Stimulated activated CD4-positive, alpha-beta T cell treated with anti-CD3 and anti-CD28 coated beads, Interleukin-12 subunit alpha, Interleukin-12 subunit beta, amount 100 ng/mL, for 4 hours (primary cell): ENCODE measurements at regions not wholly inside any gene's neighbourhood (a gene's known extent, or its start where the extent isn't known, plus 50 kb on each side); places are given as distances from the start of the nearest gene placed in this dataset.

Experiments
- DNase-seq: peaks from one replicate; pipeline ENCODE4 v3.0.0-alpha.2; 2020

GRCh38 chr3:94269763-94270162 lies 206.9 kb downstream of the NSUN3 start:
- DNase-seq, result no peak

GRCh38 chr3:94272016-94272415 lies 209.2 kb downstream of the NSUN3 start:
- no peak for DNase-seq

DNA sequence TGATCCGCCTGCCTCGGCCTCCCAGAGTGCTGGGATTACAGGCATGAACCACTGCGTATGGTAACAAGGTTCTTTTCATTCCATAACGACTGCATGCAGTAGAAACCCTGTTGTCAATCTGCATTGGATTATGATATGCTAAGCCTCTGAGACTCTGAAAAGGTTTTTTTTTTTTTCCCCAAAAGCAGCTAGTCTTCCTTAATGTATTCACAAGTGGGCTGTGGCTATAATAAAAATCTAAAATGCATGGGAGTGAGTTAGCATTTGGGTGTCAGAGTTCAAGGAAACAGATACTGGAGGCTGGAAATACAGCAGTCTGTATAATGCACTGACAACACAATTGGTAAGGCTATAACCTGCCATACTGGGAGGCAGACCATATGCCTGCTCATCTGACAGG lies 218.1 kb downstream of the NSUN3 start:
- no peak for DNase-seq

- DNase-seq, result no peak
These were observed 223.0 kb downstream of the NSUN3 start for GRCh38 chr3:94285872-94286271.

GRCh38 chr3:94291686-94292085 lies 228.8 kb downstream of the NSUN3 start:
- DNase-seq, result no peak

GRCh38 chr3:94292151-94292550 lies 229.3 kb downstream of the NSUN3 start:
- DNase-seq, result no peak

- DNase-seq, result no peak
These were observed 230.9 kb downstream of the NSUN3 start for GRCh38 chr3:94293793-94294195.

GRCh38 chr3:94294806-94295205 lies 231.9 kb downstream of the NSUN3 start:
- DNase-seq, result no peak

DNA sequence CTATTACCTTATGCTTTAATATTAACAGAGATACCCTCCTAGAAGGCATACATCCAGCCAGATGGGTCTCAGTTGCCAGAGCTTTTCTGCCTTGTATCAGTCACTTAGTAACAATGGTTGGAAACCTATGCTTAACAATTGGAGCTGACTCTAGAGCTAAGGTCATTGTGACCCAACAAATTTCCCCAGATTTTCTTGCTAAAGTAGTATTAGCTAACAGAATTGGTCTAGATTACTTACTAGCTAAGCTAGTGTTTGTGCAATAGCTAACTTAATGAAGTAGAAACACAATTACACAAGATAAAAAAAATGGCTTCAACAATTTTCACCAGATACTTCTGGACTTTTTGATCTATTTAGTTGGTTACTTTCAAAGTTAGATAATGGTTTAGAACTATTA lies 236.9 kb downstream of the NSUN3 start:
- DNase-seq, result no peak

DNA sequence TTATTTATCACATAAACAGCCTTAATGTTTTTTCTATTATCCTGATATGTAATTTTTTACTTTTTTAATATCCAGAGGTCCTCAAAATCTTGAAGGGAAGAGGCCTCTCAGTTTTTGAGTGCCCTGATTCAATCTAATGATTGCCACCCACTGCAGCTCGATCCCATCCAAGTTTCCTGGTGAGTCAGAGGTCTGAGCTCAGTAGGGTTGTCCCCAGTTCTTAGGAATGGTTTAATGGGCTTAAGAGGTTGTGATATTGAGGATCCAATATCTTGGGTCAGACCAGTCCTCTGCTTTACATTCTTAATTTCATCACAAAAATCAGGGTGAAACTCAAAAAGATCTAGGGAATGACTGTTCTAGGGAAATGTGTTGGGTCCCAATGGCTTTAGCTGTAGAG lies 238.5 kb downstream of the NSUN3 start:
- no peak for DNase-seq

DNA sequence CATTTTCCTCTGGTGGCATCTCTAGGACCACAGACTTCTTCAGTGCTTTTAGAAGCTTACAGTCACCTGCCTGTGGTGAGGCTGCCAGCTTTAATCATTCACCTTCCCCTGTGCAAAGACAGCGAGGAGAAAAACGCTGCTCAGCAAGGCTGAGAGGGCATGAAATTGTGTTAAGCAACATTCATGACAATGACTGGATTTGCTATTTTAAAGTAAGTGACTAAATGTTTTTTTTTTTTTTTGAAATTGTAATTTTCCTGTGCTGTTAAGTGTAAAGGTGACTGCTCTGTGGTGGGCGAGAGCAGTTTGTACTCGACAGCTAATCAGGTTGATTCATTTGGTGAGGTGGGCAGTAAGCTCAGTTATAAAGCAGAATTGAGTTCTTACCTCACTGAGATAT lies 240.4 kb downstream of the NSUN3 start:
- no peak for DNase-seq

DNA sequence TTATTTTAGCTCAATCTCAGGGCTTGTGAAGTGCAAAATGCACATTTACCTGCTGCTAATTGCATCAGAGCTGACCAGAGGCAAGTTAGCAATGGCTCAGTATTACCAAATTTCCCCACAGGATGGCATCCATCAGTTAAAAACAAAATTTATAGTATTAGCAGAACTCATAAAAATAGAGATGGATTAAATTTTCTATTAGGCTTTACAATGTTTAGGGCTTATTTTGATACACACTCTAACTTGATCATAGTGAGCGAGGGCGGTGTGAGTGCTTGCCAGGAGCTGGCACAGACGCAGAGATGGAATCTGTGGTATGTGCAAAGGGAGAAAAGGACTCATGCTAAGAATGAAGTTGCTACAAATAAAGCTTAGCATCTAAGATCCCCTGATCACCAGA lies 241.0 kb downstream of the NSUN3 start:
- DNase-seq, result no peak

DNA sequence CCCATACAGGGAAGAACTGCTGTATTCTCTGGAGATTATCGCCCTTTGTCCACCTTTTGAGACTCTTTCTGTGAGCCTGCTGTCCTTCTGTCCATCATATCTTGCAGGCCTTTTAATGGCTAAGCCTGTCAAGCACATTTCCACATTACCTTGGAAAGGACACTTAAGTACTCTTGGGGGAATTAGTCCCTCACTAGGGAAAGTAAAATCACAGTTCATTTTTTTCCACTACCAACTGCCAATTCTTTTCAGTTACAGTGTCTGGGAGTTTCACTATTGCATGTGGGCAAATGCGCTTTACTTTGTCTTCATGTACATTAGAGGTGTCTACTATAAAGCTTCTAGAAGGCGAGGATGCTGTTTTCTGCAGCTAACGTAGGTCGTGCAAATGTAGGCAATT lies 242.1 kb downstream of the NSUN3 start:
- no peak for DNase-seq

DNA sequence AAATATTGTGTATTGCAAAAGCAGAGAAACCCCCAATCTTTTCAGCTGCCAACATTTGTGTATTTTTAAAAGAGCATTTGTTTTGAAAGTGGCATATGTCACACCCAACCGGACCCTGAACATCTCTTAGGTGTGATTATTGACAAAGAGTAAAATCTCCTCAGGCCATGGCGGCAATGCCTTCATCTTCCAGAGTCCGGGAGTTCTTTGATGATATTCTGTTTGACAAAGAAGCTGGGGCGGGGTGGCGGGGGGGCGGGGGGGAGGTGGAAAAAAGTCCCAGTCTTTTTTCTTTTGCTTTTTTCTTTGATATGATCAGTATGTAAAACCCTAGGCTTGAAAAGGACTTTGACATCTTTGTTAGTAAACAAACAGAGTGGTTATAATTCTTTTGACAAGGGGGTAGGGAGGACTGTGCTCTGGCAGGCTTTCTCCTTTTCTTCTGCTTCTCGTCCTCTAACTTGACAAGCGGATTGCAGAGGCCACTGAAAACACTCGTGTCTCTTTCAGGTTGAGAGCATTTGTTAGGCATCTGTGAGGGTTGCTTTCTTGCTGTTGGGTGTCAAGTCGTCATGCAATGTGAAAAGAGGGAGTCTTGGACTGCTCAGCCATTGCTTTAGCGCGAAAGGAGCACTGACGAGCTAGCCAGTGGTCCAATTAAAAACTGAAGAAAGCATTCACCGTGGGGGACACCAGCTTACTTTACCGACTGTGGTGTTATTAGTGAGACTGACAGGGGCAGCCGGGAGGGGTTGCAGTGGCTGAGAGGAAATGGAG lies 243.2 kb downstream of the NSUN3 start:
- no peak for DNase-seq

DNA sequence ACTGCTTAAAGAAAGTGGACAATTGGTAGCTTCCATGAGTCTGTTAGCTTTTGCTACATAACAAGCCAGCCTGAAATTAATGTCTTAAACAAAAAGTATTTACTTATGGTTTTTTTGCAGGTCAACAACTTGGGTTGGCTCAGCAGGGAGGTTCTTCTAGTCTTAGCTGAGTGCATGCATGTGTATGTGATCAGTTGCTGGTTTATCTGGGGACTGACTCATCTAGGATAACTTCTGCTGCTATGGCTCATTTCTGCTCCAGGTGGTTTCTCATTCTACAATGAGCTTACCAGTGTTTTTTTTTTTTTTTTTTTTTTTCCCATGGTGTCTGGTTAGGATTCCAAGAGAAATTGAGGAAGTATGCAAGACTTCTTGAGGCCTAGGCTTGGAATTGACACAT lies 244.7 kb downstream of the NSUN3 start:
- no peak for DNase-seq

- DNase-seq, result no peak
These were observed 245.9 kb downstream of the NSUN3 start for GRCh38 chr3:94308767-94309166.

DNA sequence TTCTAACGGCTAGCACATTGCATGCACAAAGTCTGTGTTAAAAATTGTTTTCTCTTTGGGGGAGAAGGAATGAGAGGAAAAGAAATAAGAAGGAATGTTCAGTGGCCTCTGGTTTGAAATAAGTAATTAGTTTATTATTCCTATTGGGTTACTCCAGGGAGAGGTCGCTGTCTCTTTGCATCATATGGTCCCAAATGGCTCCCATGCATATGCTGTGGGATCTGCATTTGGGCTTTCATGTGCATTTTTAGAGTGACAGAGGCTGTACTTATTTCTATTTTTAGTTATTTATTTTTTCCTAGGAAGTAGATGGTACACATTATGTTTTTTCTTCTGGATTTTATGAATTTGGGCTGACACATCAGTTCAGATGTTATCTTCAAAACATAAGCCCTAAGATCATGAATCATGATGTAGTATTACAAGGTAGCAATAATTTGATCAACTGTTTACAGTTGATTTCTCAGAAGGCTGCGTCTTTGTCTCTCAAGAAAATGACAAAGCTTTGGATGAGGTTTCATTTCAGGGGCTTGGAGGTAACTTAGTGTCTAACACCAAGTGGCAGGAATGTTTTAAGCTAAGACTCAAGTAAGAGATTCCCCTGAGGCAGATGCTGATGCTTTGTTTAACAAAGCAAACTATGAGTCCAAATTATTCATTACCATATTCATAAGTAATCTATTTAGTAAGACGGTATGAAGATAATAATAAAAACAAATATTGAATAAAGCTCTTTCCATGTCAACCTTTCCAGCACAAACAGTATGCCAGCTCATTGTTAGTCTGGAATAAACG lies 247.7 kb downstream of the NSUN3 start:
- no peak for DNase-seq

DNA sequence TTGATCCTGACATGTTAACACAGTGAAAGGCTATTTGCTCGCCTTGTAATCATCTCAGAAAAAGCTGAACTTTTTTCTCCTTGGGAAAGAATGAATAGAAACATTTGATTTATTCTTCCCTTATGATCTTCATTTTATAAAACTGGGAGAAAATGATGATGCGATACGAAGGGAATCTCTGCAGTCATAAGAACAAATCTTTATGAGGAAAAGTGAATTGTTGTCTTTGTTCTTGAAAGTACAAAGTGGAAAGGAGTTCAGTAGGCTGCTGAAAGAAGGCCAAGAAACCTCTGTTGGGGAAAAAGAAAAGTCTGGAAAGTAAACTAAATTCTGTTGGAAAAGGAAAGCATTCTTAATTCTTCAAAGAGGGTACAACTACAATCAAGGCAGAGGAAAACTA lies 248.8 kb downstream of the NSUN3 start:
- DNase-seq, result no peak

DNA sequence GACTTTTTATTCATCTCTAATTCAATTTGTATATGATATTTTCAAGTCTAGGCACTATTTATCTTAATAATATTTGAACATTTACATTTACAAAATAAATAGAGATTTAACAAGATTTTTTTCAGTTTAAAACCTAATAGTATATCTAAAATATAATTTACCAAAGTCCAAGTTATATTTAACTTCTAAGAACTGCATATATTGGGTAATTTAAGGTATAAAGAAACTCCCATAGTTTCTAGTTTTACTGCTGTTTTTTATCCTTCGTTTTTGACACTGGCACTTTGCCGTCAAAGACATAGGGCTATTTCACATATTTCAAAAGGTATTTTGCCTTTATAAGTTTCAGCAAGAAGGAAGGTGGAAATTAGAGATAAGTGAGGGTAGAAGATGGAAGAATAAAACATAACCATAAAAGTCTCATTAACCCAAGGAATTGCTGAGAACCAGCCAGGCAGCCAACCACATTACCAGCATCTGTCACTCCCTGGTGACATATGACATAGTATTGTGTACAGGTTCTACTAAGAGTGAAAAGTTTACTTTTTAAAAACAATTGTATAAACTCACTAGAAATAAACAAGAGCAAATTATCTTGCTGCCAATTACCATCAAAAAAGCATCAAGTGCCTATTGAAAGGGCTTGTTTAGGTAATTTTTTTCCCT lies 251.5 kb downstream of the NSUN3 start:
- DNase-seq, result no peak

- no peak for DNase-seq
These were observed 254.2 kb downstream of the NSUN3 start for GRCh38 chr3:94317017-94317416.

DNA sequence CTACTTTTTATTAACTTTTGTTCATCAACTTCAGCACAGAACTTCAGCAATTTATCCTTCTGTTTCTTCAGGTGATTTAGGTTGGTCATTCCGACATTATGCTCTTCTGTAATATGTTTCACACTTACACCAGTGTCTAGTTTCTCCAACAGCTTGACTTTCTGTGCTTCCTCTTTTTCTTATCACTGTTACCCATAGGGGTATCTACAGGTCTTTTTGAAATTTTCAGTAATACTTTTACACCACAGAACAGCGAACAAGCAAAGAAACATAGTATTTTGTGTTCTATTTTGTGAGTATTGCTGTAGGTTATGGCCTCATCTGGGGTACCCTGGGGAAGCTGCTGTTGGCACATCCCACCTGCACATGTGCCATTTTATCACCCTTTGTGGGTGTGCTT lies 260.7 kb downstream of the NSUN3 start:
- DNase-seq, result no peak

GRCh38 chr3:94331831-94332230 lies 269.0 kb downstream of the NSUN3 start:
- no peak for DNase-seq

- no peak for DNase-seq
These were observed 273.3 kb downstream of the NSUN3 start for GRCh38 chr3:94336046-94336753.
